MM.1S (cell line): ENCODE measurements at regions not wholly inside any gene's neighbourhood (a gene's known extent, or its start where the extent isn't known, plus 50 kb on each side); places are given as distances from the start of the nearest gene placed in this dataset.

Experiments
- CTCF ChIP-seq: fragments of 300-600 bp; sonication (generic); IDR thresholded peaks from 2 replicates; pipeline ENCODE4 v1.5.1; 2016; ENCODE audit warnings: antibody characterized with exemption, low read length, mixed read lengths
- EZH2 ChIP-seq: fragments of 300-600 bp; sonication (generic); optimal IDR thresholded peaks from 2 replicates; pipeline ENCODE3; 2017; ENCODE audit warnings: low read depth, mild to moderate bottlenecking, antibody characterized with exemption, low read length, mixed read lengths
- EZH2phosphoT487 ChIP-seq: fragments of 300-600 bp; sonication (generic); IDR thresholded peaks from 2 replicates; pipeline ENCODE4 v1.6.1; 2018; ENCODE audit warnings: antibody characterized with exemption, low read length

DNA sequence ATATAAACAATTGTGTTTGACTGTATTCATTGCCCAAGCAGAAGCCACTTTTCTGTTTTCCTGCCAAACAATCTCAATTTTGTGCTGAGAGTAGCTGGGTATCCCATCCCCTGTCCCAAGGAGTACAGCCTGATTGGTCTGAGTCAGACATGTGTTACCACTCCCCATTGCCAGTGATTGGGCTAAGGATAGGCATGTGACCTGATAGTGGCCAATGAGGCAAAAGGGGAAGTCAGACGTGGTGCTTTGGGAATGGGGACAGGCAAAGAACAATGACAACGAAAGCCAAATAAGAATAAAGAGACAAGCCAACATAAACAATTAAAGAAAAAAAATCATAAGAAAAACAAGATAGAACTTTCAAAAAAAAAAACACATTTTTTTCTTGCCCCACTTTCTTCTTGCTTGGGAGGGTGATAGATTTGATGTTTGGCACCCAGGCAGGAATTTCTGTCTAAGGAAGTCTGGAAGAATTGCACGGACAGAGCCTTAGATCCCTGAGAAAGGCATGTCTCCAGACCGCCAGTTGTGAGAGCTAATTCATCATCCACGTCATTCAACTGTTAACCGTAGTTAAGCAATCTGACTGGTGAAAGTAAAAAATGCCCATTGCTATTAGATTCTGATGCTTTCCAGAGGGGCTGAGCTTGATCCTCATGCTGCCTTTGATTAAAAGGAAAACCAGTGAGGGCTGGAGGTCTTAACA is 626.6 kb upstream of the TMEM132C start:
- TF ChIP-seq CTCF = no peak
- TF ChIP-seq EZH2 = no peak
- TF ChIP-seq EZH2phosphoT487 = no peak
